Gastroesophageal sphincter (tissue), 4 donors: ENCODE measurements at regions not wholly inside any gene's neighbourhood (a gene's known extent, or its start where the extent isn't known, plus 50 kb on each side); places are given as distances from the start of the nearest gene placed in this dataset.
A peak's percentile ranks its signal among the peaks of the same experiment; 100 is the strongest.

ENCODE experiments used
- ATAC-seq: fragments of 150-250 bp; one replicate; pipeline ENCODE4 v1.9.1; 2016; ENCODE audit warnings: mild to moderate bottlenecking, moderate library complexity
- H3K27ac ChIP-seq, 4 donors: fragments of 200-600 bp; sonication (generic) in 3 of 4; 1 replicate in 3 of 4; 2 replicates in 1 of 4; pipeline ENCODE4 v1.5.1; 2016 to 2019
- H3K27me3 ChIP-seq: fragments of 200-600 bp; sonication (generic); one replicate; pipeline ENCODE4 v1.5.1; 2019
- H3K36me3 ChIP-seq, 2 donors: fragments of 200-600 bp; sonication (generic); one replicate each; pipeline ENCODE4 v1.5.1; 2019; ENCODE audit warnings: control low read depth in 1 of 2
- H3K4me1 ChIP-seq, 3 donors: fragments of 200-600 bp; sonication (generic); 1 replicate in 2 of 3; 2 replicates in 1 of 3; pipeline ENCODE4 v1.5.1; 2016 to 2019; ENCODE audit warnings: control low read depth in 2 of 3
- H3K4me3 ChIP-seq, 2 donors: fragments of 200-600 bp; sonication (generic); one replicate each; pipeline ENCODE4 v1.5.1; 2019; ENCODE audit warnings: mild to moderate bottlenecking in 1 of 2, moderate library complexity in 1 of 2
- H3K9me3 ChIP-seq, 3 donors: fragments of 200-600 bp; sonication (generic); one replicate each; pipeline ENCODE4 v1.5.1; 2017 to 2019; ENCODE audit warnings: control low read depth in 2 of 3
- CTCF ChIP-seq, 4 experiments: fragments of 200-600 bp in 2 of 4; fragments of 450-650 bp in 2 of 4; sonication (generic) in 1 of 4; IDR thresholded peaks; one replicate each; pipeline ENCODE4 v1.5.1; 2017 to 2019; ENCODE audit warnings: antibody characterized with exemption in 4 of 4, mild to moderate bottlenecking in 2 of 4, moderate library complexity in 2 of 4
- EP300 ChIP-seq: sonication (generic); formaldehyde crosslinking; IDR thresholded peaks from one replicate; pipeline ENCODE4 v1.6.1; 2017; ENCODE audit warnings: antibody characterized with exemption, mild to moderate bottlenecking
- POLR2A ChIP-seq, 2 donors: fragments of 450-650 bp; IDR thresholded peaks; one replicate each; pipeline ENCODE4 v1.6.1; 2017; ENCODE audit warnings: antibody characterized with exemption in 2 of 2, mild to moderate bottlenecking in 2 of 2, moderate library complexity in 1 of 2
- POLR2AphosphoS5 ChIP-seq: sonication (generic); formaldehyde crosslinking; IDR thresholded peaks from one replicate; pipeline ENCODE4 v1.6.1; 2017; ENCODE audit warnings: antibody characterized with exemption
- WGBS, 2 donors: methylation state at CpG; one replicate each; pipeline ENCODE4 v1.1.5; 2018; ENCODE audit warnings: low coverage in 1 of 2; 5-methylcytosine and 5-hydroxymethylcytosine counted together

- H3K9me3 ChIP-seq = no peaks in the 10 kb centered on the region
- H3K27ac ChIP-seq = peak overlapping the region in 2 of 4 donors; percentile 32 to 33
- 48 to 50% methylated on average over 6 of the region's 6 CpGs for WGBS, 2 donors
Observed at GRCh38 chr20:6704132-6704861, 63.2 kb upstream of the BMP2 start.

GRCh38 chr20:6703656-6704055 lies 63.8 kb upstream of the BMP2 start:
- TF ChIP-seq EP300 (no peak), CTCF (IDR thresholded peaks at IDR 0.05) (no peak), POLR2AphosphoS5 (no peak), POLR2A (IDR thresholded peaks at IDR 0.05) (no peak)
- no peak overlapping the region for H3K4me3 ChIP-seq
- no peaks in the 10 kb centered on the region for H3K36me3 ChIP-seq
- H3K27me3 ChIP-seq = no peaks in the 10 kb centered on the region
- no peaks in the 10 kb centered on the region for H3K9me3 ChIP-seq
- H3K4me1 ChIP-seq = peaks cover 0 to 13% (median 5%) of the 10 kb centered on the region in 3 donors
- peak overlapping the region in 1 of 4 donors; percentile 32 for H3K27ac ChIP-seq
- ATAC-seq = no peak

More at GRCh38 chr20:6704132-6704861, 63.2 kb upstream of the BMP2 start:
- no peaks in the 10 kb centered on the region for H3K36me3 ChIP-seq
- TF ChIP-seq POLR2A (IDR thresholded peaks at IDR 0.05) (no peak), CTCF (IDR thresholded peaks at IDR 0.05) (no peak), EP300 (no peak), POLR2AphosphoS5 (no peak)
- peaks cover 0 to 14% (median 5%) of the 10 kb centered on the region in 3 donors for H3K4me1 ChIP-seq
- H3K27me3 ChIP-seq = no peaks in the 10 kb centered on the region
- no peak overlapping the region for H3K4me3 ChIP-seq
- ATAC-seq = peak; percentile 31

- no peaks in the 10 kb centered on the region for H3K9me3 ChIP-seq
- H3K27ac ChIP-seq = no peak overlapping the region
- TF ChIP-seq CTCF (IDR thresholded peaks at IDR 0.05) (no peak), EP300 (no peak), POLR2AphosphoS5 (no peak), POLR2A (IDR thresholded peaks at IDR 0.05) (no peak)
- no peaks in the 10 kb centered on the region for H3K36me3 ChIP-seq
- no peaks in the 10 kb centered on the region for H3K27me3 ChIP-seq
- H3K4me1 ChIP-seq = peaks cover 0 to 7% (median 0%) of the 10 kb centered on the region in 3 donors
- no peak overlapping the region for H3K4me3 ChIP-seq
- ATAC-seq = no peak
- 68 to 85% methylated on average over 2 of the region's 3 CpGs for WGBS, 2 donors
Observed at GRCh38 chr20:6703047-6703446, 64.4 kb upstream of the BMP2 start.

GRCh38 chr20:6702144-6702543 lies 65.3 kb upstream of the BMP2 start:
- ATAC-seq = no peak
- H3K4me3 ChIP-seq = no peak overlapping the region
- TF ChIP-seq CTCF (IDR thresholded peaks at IDR 0.05) (no peak), POLR2AphosphoS5 (no peak), EP300 (no peak), POLR2A (IDR thresholded peaks at IDR 0.05) (no peak)
- H3K36me3 ChIP-seq = no peaks in the 10 kb centered on the region
- H3K4me1 ChIP-seq = peaks cover 0 to 4% (median 0%) of the 10 kb centered on the region in 3 donors
- H3K9me3 ChIP-seq = no peaks in the 10 kb centered on the region
- H3K27me3 ChIP-seq = no peaks in the 10 kb centered on the region
- H3K27ac ChIP-seq = no peak overlapping the region

GRCh38 chr20:6700563-6701329 lies 66.7 kb upstream of the BMP2 start:
- 70 to 74% methylated on average over 10 to 11 of the region's 11 CpGs for WGBS, 2 donors

More at GRCh38 chr20:6700563-6701329, 66.7 kb upstream of the BMP2 start:
- TF ChIP-seq POLR2AphosphoS5 = no peak
- TF ChIP-seq POLR2A (IDR thresholded peaks at IDR 0.05) = no peak
- no peak for TF ChIP-seq CTCF (IDR thresholded peaks at IDR 0.05)
- TF ChIP-seq EP300 = no peak
- Histone ChIP-seq H3K36me3 (no peaks in the 10 kb centered on the region), H3K27me3 (no peaks in the 10 kb centered on the region), H3K27ac (peak overlapping the region in 1 of 4 donors; percentile 17), H3K9me3 (no peaks in the 10 kb centered on the region), H3K4me3 (no peak overlapping the region), H3K4me1 (peaks cover 0 to 4% (median 0%) of the 10 kb centered on the region in 3 donors)
- ATAC-seq = peak; percentile 55
